A673 (cell line): ENCODE measurements at regions not wholly inside any gene's neighbourhood (a gene's known extent, or its start where the extent isn't known, plus 50 kb on each side); places are given as distances from the start of the nearest gene placed in this dataset.

Source experiments
- EZH2 ChIP-seq: fragments of 200-600 bp; sonication (generic); IDR thresholded peaks from 2 replicates; pipeline ENCODE4 v1.6.1; 2017; ENCODE audit warnings: borderline replicate concordance, low read depth, mild to moderate bottlenecking, mixed read lengths, antibody characterized with exemption, low read length; ENCODE audit not compliant: poor library complexity, severe bottlenecking
- TF ChIP-seq, protein P1 (sequence below): fragments of 300-800, 200-600 bp; sonication (generic); conservative IDR thresholded peaks from 2 replicates; pipeline ENCODE4 v1.5.1; 2017; ENCODE audit warnings: low read depth, mild to moderate bottlenecking, antibody characterized with exemption, low read length, moderate library complexity, mixed read lengths

DNA sequence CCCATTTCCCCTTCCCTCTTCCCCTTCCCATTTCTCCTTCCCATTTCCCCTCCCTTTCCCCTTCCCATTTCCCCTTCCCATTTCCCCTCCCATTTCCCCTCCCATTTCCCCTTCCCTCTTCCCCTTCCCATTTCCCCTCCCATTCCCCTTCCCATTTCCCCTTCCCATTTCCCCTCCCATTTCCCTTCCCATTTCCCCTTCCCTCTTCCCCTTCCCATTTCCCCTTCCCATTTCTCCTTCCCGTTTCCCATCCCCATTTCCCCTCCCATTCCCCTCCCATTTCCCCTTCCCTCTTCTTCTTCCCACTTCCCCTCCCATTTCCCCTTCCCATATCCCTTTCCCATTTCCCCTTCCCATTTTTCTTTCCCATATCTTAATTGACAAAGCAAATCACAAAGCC is 109.0 kb downstream of the OLFM1 start:
- TF ChIP-seq, protein P1, sequence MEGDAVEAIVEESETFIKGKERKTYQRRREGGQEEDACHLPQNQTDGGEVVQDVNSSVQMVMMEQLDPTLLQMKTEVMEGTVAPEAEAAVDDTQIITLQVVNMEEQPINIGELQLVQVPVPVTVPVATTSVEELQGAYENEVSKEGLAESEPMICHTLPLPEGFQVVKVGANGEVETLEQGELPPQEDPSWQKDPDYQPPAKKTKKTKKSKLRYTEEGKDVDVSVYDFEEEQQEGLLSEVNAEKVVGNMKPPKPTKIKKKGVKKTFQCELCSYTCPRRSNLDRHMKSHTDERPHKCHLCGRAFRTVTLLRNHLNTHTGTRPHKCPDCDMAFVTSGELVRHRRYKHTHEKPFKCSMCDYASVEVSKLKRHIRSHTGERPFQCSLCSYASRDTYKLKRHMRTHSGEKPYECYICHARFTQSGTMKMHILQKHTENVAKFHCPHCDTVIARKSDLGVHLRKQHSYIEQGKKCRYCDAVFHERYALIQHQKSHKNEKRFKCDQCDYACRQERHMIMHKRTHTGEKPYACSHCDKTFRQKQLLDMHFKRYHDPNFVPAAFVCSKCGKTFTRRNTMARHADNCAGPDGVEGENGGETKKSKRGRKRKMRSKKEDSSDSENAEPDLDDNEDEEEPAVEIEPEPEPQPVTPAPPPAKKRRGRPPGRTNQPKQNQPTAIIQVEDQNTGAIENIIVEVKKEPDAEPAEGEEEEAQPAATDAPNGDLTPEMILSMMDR = no peak
- no peak for TF ChIP-seq EZH2
